HG03565 (cell line): ENCODE measurements at regions not wholly inside any gene's neighbourhood (a gene's known extent, or its start where the extent isn't known, plus 50 kb on each side); places are given as distances from the start of the nearest gene placed in this dataset.
"Not testable (repeated sequence)": the region's sequence is repeated elsewhere in the genome, so short reads cannot be mapped to it uniquely, and the experiment has no call there.

Experiments
- ATAC-seq: cut with Tn5 transposase; IDR thresholded peaks from one replicate; pipeline ENCODE4 v1.9.1; 2021; ENCODE audit warnings: mild to moderate bottlenecking, moderate library complexity; ENCODE audit not compliant: unreplicated experiment

DNA sequence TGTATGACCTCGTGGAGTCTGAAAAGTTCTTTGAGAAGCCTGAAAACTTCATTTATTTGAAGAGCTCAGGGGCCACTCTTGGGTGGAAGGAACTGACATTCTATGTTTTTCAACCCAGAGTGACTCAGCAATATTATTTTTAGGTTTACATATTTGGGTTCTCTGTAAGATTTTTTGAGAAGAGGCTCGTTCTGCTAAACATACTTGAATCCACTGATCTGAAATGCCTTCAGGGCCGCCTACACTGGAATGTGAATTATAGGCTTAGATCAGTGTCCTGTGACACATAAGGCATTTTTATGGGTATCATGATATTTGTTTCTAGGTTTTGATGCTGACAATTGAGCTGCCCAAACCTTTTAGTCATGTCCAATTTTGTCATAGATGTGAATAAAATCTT lies 86.2 kb downstream of the PSAT1 start:
- no peak for ATAC-seq

DNA sequence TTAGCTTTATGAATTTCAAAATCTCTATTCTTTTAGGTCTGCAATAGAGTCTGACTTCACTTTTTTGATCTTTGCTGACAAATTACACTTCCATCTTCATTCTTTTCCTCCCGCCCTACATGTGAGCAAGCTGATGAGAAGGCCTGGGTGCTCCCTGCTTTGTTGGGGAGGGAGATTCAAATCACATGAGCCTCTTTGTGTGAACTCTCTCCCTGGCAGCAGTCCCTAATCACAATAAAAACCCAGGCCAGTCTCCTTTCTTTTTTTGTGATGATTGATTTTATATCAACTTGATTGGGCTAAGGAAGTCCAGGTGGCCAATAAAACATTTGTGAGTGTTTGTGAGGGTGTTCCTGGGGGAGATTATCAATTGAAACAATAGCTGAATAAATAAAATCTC lies 89.4 kb downstream of the PSAT1 start:
- ATAC-seq = no peak

DNA sequence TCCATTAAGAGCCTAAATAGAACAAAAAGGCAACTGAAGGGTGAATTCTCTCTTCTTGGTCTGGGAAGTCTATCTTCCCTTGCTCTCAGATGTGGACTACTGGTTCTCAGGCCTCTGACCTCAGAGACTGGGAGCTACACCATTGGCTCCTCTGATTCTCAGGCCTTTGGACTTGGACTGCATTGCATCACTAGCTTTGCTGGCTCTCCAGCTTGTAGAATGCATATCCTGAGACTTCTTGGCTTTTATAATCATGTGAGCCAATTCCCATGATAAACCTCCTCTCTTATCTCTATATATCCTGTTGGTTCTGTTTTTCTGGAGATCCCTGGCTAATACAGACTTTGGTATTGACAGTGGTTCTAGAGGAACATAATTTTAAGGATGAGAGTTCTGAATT lies 89.8 kb downstream of the PSAT1 start:
- no peak for ATAC-seq

DNA sequence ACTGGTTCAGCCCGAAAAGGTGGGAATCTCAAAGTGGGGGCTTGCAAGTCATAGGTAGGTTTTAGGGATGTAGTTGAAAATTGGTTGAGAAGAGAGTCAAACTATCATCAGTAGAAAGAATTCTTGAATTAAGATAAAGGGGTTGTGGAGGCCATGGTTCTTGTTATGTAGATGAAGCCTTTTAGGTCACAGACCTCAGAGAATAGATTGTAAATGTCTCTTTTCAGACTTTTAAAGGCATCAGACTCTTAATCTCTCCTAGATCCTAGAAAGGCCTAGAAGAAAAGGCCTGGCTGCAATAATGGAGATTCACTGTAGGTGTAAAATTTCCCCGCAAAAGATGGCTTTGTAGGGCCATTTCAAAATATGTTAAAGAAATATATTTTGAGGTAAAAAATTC lies 96.4 kb downstream of the PSAT1 start:
- ATAC-seq = no peak

DNA sequence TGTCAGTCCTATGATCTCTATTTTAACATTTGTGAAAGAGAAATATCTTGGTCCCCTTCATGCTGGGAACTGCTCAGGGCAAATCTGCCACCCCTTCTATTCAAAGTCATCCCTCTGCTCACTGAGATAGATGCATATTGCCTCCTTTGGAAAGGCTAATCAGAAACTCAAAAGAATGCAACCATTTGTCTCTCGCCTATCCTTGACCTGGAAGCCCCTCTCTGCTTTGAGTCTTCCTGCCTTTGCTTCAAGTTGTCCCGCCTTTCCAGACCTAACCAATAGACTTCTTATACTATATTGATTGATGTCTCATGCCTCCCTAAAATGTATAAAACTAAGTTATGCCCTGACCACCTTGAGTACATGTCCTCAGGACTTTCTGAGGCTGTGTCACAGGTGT lies 97.0 kb downstream of the PSAT1 start:
- ATAC-seq = no peak

DNA sequence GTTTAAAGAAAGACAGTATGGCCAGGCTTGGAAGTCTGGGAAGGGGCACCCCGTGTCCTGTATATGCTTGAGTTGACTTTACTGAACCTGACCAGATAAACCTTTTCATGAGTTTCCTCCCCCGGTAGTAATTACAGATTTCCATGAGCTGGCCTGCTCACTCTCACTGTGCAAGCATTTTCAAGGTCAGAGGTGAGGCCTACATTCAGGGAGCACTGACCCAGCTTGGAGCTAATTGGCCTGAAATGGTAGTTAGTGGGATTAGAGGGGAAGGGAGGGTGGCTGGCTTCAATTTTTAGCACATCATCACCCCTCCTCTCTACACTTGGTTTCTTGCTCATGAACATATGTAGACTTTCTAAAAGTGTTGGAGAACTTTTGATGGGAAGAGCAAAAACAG lies 99.2 kb downstream of the PSAT1 start:
- no peak for ATAC-seq

DNA sequence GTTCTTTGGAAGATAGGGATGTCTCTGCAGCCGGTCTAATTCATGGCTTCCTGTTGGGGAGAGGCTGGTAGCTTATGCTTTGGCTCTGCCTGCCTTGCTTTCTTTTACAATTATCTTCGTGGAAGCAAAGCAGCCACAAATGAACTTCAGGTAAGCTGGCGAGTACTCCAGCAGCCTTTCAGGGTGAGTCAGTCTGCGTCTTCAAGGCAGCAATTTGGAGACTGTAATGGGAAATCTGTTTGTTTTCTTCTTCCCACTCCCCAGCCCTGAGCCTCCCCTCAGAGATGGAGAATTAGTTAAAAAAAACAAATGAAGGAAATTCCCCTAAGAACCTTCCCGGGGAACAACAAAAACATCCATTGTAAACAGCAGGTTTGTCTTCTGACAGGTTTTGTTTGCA lies 100.1 kb downstream of the PSAT1 start:
- ATAC-seq = no peak

DNA sequence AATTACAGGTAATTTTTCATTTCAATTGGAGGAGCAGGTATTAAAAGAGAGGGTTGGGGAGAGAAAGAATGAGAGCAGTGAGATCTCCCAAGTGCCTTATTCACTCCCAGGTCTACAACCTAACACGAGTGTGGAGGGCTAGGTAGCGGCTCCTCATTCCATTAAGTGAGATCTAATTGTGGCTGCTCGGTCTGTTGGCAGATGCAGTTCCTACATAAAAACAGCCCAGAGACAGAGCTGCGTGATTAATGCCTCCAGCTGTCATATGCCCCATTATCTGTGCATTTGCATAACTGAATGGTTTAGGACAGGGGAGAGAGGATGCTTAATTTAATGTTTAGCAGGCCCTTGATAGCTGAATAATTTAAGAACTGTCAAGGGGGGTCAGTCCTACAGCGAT lies 100.5 kb downstream of the PSAT1 start:
- no peak for ATAC-seq

DNA sequence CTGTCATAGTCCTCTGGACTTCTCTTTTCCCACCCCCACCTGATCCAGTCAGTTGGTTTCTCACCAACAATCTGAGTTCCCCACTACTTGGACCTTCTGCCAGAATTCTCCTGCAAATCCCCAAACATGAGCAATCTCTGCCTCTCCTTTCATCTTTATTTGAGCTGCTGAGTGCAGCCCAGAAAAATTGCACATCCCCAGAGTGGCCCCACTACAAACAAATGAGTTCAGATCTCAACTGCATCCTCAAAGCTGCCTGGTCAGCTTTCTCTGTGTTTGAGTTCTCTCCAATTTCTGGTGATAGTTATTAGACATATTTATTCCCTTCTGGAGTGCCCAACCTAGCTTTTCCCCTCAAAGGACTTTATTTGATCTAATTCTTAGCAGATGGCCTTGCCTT lies 102.2 kb downstream of the PSAT1 start:
- no peak for ATAC-seq

DNA sequence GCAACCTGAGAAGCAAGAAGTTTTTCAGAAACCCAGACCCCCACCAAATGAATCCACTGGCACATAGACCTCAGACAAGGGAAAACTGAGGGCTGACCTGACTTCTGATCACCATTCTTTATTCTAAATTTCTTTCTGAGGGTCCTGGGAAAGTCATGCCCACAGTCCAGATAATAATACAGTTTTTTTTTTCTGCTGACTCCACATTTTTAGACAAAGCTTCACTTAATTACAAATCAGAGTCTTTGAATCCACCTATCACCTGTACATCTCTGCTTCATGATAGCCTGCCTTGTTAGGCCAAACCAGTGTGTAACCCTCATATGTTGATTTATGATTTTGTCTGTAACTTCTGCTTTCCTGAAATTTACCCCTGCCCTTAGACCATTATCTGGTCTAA lies 103.6 kb downstream of the PSAT1 start:
- ATAC-seq = no peak

DNA sequence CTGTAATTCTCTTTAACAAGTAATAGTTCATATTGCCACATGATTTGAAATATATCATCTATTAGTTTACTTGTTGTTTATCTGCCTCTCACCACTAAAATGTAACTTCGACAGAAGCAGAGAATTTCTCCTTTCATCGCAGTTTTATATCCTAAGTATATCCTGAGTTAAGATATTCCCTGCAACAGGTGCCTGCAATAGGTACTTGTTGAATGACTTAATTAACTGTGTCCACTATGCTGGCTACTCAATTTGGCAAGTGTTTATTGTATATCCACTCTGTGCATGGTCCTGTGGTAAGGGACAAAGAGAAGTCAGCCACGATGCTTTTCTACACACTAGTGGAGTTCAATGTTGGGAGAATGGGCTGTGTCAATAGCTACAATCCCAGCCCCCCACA lies 108.5 kb downstream of the PSAT1 start:
- ATAC-seq = no peak

DNA sequence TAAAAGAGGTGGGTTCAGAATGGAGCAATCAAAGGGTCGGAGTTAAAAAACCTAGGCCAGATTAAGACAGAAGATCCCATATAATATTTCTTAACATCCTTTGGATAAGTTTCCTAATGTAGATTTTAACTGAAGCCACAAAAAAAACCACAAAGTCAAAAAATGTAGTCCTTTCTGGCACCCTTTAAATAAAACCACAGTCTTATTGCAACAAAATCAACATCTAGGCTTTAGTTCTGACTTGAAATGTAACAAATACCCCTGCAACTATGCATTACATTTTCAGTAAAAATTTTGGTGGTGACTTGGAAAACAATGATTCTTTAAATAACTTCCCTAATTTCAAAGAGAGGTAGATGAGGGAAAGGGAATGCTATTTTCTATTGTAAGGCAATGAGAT lies 109.2 kb downstream of the PSAT1 start:
- ATAC-seq = no peak

DNA sequence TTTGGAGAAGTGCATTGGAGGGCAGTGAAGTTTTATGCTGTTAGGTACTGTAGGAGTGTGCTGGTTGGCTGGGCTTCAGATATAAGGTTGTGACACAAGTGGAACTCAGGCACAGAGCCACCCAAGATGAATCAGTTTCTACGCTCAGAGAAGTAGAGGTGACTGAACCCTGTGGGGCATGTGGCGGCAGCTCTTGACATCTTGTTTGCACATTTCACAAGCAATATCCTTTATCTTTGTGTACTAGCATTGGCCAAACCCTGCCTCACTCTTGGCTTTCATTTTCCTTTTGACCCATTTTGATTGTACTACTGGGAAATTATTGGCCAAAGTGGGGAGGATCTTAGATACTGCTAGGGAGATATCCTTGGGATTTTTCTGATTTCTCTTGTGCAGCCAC lies 110.0 kb downstream of the PSAT1 start:
- no peak for ATAC-seq

DNA sequence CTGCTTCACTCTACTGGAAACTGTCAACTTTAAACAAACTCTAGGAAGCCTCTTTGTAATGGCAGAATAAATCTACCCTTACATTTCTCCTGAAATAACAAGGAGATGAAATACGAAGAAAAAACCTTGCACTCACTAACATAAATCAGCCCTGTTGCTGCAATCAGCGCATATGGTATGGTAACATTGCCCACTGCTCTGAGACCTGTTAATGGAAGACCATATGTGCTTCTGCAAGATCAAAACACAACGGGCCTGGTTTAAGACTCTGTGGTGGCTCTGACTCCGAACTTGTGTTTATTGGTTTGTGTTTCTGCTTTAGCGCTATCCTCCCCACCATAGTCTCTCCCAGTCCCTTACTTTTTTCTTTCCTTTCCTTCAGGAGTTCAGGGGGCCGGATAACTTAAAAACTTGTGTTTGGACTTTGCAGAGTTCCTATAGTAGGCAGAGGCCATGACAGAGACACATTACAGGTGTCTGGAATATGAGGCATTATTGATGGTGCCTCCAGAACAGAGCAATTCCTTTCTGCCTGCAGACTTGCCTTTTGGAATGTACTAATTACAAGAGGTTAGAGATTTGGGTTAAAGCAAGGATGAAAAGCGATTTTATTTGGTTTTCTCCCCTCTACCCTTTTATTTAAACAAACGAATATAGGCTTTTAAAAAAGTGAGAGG lies 110.8 kb downstream of the PSAT1 start:
- ATAC-seq = no peak

DNA sequence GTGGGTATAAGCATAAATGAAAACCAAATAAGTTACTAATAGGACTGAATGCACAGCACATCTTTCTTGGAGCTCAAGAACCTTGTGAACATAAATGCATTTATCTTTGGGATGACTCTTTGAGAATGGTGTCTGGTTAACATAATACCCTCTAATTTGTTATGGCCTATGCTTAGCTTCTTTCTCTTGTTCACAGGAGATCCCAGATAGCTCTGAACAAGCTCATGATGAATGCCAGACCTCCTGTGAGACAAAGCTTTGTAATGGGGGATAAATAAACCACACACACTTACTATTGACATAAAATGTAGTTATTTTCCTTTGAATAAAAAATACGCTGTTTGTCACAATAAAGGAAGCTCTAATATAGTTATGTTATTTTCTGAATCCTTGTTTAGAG lies 111.5 kb downstream of the PSAT1 start:
- ATAC-seq = no peak

DNA sequence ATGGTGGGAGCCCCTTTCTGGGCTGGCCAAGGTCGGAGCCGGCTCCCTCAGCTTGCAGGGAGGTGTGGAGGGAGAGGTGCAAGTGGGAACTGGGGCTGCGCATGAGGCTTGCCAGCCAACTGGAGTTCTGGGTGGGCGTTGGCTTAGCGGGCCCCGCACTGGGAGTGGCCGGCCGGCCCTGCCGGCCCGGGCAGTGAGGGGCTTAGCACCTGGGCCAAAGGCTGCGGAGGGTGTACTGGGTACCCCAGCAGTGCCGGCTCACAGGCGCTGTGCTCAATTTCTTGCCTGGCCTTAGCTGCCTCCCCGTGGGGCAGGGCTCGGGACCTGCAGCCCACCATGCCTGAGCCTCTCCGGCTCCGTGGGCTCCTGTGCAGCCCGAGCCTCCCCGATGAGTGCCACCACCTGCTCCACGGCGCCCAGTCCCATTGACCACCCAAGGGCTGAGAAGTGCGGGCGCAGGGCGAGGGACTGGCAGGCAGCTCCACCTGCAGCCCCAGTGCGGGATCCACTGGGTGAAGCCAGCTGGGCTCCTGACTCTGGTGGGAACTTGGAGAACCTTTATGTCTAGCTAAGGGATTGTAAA lies 113.1 kb downstream of the PSAT1 start:
- not testable (repeated sequence) for ATAC-seq

DNA sequence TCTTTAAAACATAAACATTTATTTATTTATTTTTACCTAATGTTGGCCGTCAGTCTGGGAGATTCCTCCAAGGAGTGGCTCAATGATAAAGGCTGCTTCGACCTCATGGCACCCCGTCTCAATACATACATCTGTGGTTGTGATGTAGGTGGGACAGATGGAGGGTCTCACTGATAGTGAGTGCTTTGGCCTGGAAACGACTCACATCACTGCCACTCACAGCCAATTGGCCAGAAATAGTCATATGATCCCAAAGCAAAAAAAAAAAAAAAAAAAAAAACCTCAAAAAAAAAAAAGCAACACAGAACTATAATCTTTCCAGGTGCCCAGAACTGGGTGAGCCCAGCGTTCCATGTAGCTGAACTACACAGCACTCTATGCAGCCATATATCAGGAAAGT lies 125.4 kb downstream of the PSAT1 start:
- ATAC-seq = no peak

DNA sequence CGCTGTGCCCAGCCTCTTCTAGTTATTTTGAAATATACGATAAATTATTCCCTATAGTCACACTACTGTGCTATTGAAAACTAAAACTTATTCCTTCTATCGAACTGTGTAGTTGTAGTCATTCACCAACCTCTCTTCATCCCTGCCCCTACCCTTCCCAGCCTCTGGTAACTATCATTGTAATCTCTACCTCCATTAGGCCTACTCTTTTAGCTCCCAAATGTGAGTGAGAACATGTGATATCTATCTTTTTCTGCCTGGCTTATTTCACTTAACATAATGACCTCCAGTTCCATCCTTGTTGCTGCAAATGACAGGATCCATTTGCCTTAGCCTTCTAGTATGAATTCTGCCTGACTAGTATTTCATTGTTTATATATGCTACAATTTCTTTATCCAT lies 127.4 kb downstream of the PSAT1 start:
- no peak for ATAC-seq

DNA sequence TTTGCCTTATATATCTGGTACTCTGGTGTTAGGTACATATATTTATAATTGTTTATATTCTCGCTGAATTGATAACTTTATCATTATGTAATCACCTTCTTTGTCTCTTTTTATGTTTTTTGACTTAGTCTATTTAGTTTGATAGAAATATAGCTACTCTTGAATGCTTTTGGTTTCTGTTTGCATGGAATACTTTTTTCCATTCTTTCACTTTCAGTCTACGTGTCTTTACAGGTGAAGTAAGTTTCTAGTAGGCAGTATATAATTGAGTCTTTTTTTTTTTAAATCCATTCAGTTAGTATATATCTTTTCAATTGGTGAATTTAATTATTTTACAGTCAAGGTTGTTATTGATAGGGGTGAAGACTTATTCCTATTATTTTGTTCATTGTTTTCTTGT lies 131.7 kb downstream of the PSAT1 start:
- ATAC-seq = no peak

DNA sequence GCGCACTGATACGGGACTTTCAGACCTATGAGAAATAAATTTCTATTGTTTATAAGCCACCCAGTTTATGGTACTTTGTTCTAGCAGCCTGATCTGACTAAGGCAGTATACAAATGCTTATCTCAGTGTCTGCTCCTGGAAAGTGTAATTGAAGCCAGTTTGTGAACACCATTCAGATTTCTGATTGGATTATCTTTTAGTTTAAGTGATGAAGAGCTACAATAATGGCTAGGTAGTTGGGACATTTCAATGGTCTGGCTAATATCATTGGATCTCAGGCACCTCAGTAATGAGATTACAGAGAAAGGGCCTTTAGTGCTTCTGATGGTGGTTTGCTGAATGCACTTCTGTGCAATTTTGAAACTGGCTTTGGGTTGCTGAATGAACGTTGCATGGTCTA lies 133.5 kb downstream of the PSAT1 start:
- ATAC-seq = no peak

DNA sequence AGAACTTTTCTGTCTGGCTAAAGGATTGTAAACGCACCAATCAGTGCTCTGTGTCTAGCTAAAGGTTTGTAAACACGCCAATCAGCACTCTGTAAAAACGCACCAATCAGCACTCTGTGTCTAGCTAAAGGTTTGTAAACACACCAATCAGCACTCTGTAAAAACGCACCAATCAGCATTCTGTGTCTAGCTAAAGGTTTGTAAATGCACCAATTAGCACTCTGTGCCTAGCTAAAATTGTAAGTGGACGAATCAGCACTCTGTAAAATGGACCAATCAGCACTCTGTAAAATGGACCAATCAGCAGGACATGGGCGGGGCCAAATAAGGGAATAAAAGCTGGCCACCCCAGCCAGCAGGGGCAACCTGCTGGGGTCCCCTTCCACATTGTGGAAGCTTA lies 134.1 kb downstream of the PSAT1 start:
- ATAC-seq = not testable (repeated sequence)

DNA sequence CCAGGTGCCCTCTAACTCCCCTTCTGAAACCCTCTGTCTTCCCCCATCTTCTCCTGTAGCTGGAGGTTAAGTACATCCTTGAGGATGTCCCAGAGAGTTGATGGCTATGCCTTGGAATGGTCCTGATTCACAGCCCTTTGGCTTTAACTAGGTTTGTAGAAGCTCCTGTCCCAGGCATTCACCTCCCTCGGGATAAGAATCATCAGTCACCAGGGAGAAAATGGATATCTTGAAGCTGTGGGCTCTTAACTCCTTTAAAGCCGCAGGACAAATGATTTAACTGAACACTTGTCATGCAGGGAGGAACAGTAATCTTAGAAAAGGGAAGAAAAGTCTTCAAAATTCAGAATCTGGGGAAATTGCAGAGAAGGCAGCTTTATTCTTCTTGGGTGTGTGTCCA lies 139.9 kb downstream of the PSAT1 start:
- no peak for ATAC-seq

DNA sequence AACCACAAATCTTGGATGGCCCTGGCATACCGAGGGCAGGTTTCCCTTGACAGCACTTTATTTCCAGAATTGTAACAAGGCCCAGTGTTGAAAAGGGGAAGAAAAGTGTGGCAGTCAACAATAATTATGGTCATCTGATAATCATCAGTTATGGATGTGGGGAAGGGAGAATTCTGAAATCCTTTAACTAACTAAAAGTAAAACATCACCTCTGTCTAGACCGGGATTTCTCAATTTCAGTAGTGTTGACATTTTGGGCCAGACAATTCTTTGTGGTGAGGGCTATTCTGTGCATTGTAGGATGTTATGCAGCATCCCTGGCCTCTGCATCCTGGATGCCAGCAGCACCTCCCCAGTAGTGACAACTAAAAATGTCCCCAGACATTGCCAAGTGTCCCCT lies 140.4 kb downstream of the PSAT1 start:
- no peak for ATAC-seq
